Lower leg skin (tissue), 4 donors: ENCODE measurements at regions not wholly inside any gene's neighbourhood (a gene's known extent, or its start where the extent isn't known, plus 50 kb on each side); places are given as distances from the start of the nearest gene placed in this dataset.

Source experiments
- DNase-seq, 2 donors: peaks; one replicate each; pipeline ENCODE4 v3.0.0-alpha.2; 2019; ENCODE audit warnings: low spot score in 2 of 2
- H3K4me3 ChIP-seq: fragments of 200-600 bp; sonication (generic); 2 replicates; pipeline ENCODE4 v1.5.1; 2017; ENCODE audit warnings: mild to moderate bottlenecking, low read depth; ENCODE audit not compliant: poor library complexity, severe bottlenecking
- CTCF ChIP-seq, 3 donors: fragments of 450-650 bp; IDR thresholded peaks; one replicate each; pipeline ENCODE4 v1.5.1; 2016; ENCODE audit warnings: antibody characterized with exemption in 3 of 3, mild to moderate bottlenecking in 3 of 3, moderate library complexity in 2 of 3
- POLR2A ChIP-seq, 2 donors: fragments of 450-650 bp; IDR thresholded peaks; one replicate each; pipeline ENCODE4 v1.6.1; 2016 to 2017; ENCODE audit warnings: antibody characterized with exemption in 2 of 2, mild to moderate bottlenecking in 1 of 2, moderate library complexity in 1 of 2
- WGBS, 2 donors: methylation state at CpG; one replicate each; pipeline ENCODE4 v1.1.5; 2018; 5-methylcytosine and 5-hydroxymethylcytosine counted together
- intact Hi-C: fragments of 100-400 bp; cut with DNase I; formaldehyde crosslinking; loops from one replicate; pipeline ENCODE4 v1.15.0; 2023; ENCODE audit warnings: low total_unique reads

- no peak overlapping the region for H3K4me3 ChIP-seq
- TF ChIP-seq CTCF (IDR thresholded peaks at IDR 0.05) = no peak
- TF ChIP-seq POLR2A (IDR thresholded peaks at IDR 0.05) = no peak
- no peak for DNase-seq
- intact Hi-C loops = no loop called here
These were observed 115.9 kb downstream of the KATNIP start for GRCh38 chr16:27665881-27666280.

- no peak for DNase-seq
These were observed 120.3 kb downstream of the KATNIP start for GRCh38 chr16:27670071-27670810.

GRCh38 chr16:27671410-27671809 lies 121.5 kb downstream of the KATNIP start:
- no peak for DNase-seq
- WGBS, 2 donors = 92 to 96% methylated on average over 8 of the region's 8 CpGs
- no peak overlapping the region for H3K4me3 ChIP-seq
- TF ChIP-seq CTCF (IDR thresholded peaks at IDR 0.05) = no peak
- TF ChIP-seq POLR2A (IDR thresholded peaks at IDR 0.05) = no peak
- intact Hi-C loops = no loop called here

More at GRCh38 chr16:27670071-27670810, 120.3 kb downstream of the KATNIP start:
- intact Hi-C loops = no loop called here
- H3K4me3 ChIP-seq = no peak overlapping the region
- WGBS, 2 donors = 85% methylated on average over 8 of the region's 8 CpGs
- TF ChIP-seq POLR2A (IDR thresholded peaks at IDR 0.05) = no peak
- TF ChIP-seq CTCF (IDR thresholded peaks at IDR 0.05) = no peak

GRCh38 chr16:27676839-27677238 lies 126.9 kb downstream of the KATNIP start:
- intact Hi-C loops = no loop called here
- TF ChIP-seq POLR2A (IDR thresholded peaks at IDR 0.05) = no peak
- TF ChIP-seq CTCF (IDR thresholded peaks at IDR 0.05) = no peak

GRCh38 chr16:27677263-27677662 lies 127.3 kb downstream of the KATNIP start:
- no peak for DNase-seq
- intact Hi-C loops = no loop called here
- WGBS, 2 donors = 78 to 82% methylated on average over 3 of the region's 3 CpGs
- H3K4me3 ChIP-seq = no peak overlapping the region
- TF ChIP-seq CTCF (IDR thresholded peaks at IDR 0.05) (no peak), POLR2A (IDR thresholded peaks at IDR 0.05) (no peak)

More at GRCh38 chr16:27676839-27677238, 126.9 kb downstream of the KATNIP start:
- no peak overlapping the region for H3K4me3 ChIP-seq
- no peak for DNase-seq
- WGBS, 2 donors = 88 to 90% methylated on average over 4 of the region's 4 CpGs

GRCh38 chr16:27678955-27679354 lies 129.0 kb downstream of the KATNIP start:
- DNase-seq = no peak
- WGBS, 2 donors = 94 to 97% methylated on average over 3 of the region's 3 CpGs
- intact Hi-C loops = no loop called here
- TF ChIP-seq POLR2A (IDR thresholded peaks at IDR 0.05) = no peak
- TF ChIP-seq CTCF (IDR thresholded peaks at IDR 0.05) = no peak
- no peak overlapping the region for H3K4me3 ChIP-seq
